ENCODE measurements at regions not wholly inside any gene's neighbourhood (a gene's known extent, or its start where the extent isn't known, plus 50 kb on each side); places are given as distances from the start of the nearest gene placed in this dataset.
"Not testable (repeated sequence)": the region's sequence is repeated elsewhere in the genome, so short reads cannot be mapped to it uniquely, and the experiment has no call there.

GRCh38 chr1:121054928-121055327 lies 129.2 kb downstream of the FAM72B start:
- TF ChIP-seq POLR2A (IDR thresholded peaks at IDR 0.05; ENCODE audit: low read length); GATA1 (IDR thresholded peaks at IDR 0.05; ENCODE audit: low read depth, low read length): not testable (repeated sequence)
